HCT116 (cell line): ENCODE measurements at regions not wholly inside any gene's neighbourhood (a gene's known extent, or its start where the extent isn't known, plus 50 kb on each side); places are given as distances from the start of the nearest gene placed in this dataset.

ENCODE experiments used
- ATAC-seq: fragments of 200-7000 bp; cut with Tn5 transposase; 2 replicates; pipeline ENCODE4 v1.9.1; 2020; ENCODE audit warnings: mild to moderate bottlenecking, moderate library complexity
- BruUV-seq: library from RNA; stranded (reverse); fragments of 400-500 nt; replicated peaks from 2 replicates; lab custom pipeline; 2021; lab: Mats Ljungman, UMichigan
- CTCF ChIA-PET: fragments of 300-600 bp; sonication (Branson Sonifier 250); formaldehyde crosslinking; loops from one replicate; lab custom pipeline; 2021; ENCODE audit warnings: antibody characterized with exemption; lab: Charles Lee
- POLR2A ChIA-PET: fragments of 300-600, 350-600 bp; sonication (Branson Sonifier 250); formaldehyde crosslinking; loops from one replicate; lab custom pipeline; 2021; ENCODE audit warnings: antibody characterized with exemption; lab: Charles Lee
- RAD21 ChIA-PET, 2 experiments: fragments of 300-600 bp; sonication (Branson Sonifier 250); formaldehyde crosslinking; loops; one replicate each; lab custom pipeline; 2023; ENCODE audit warnings: low total read pairs in 2 of 2; ENCODE audit not compliant: uncharacterized antibody in 2 of 2, unreplicated experiment in 2 of 2, low non-redundant PET in 1 of 2; lab: Charles Lee
- DNase-seq: peaks from one replicate; pipeline ENCODE4 v3.0.0-alpha.2; 2010; ENCODE audit warnings: low read depth, low spot score
- H2AFZ ChIP-seq: fragments of 200-600 bp; shearing (Covaris generic), sonication (generic); 2 replicates; pipeline ENCODE4 v1.6.1; 2017; ENCODE audit warnings: low read depth, mixed run types, mixed read lengths, antibody characterized with exemption, low read length; ENCODE audit not compliant: poor library complexity, severe bottlenecking
- H3K27ac ChIP-seq: 2 replicates; pipeline ENCODE4 v1.5.1; 2012; ENCODE audit warnings: low read depth, low read length
- H3K27me3 ChIP-seq: fragments of 200-600 bp; sonication (generic); 2 replicates; pipeline ENCODE4 v1.6.1; 2016; ENCODE audit warnings: mixed run types, low read length, mixed read lengths; ENCODE audit not compliant: insufficient read depth
- H3K36me3 ChIP-seq, 2 experiments: fragments of 200-500 bp in 1 of 2; fragments of 200-600 bp in 1 of 2; sonication (Bioruptor generic) in 1 of 2; sonication (generic) in 1 of 2; 2 replicates each; pipeline versions ENCODE4 v1.5.1 to v1.6.1; 2014 to 2016; ENCODE audit warnings: low read length in 2 of 2, inconsistent platforms in 1 of 2, mixed read lengths in 1 of 2, mixed run types in 1 of 2; ENCODE audit not compliant: insufficient read depth in 2 of 2, control insufficient read depth in 1 of 2
- H3K4me1 ChIP-seq, 2 experiments: fragments of 200-600 bp in 1 of 2; sonication (generic) in 1 of 2; 2 replicates each; pipeline versions ENCODE4 v1.5.1 to v1.6.1; 2012 to 2017; ENCODE audit warnings: low read length in 2 of 2, inconsistent platforms in 1 of 2, mild to moderate bottlenecking in 1 of 2, mixed read lengths in 1 of 2, mixed run types in 1 of 2, moderate library complexity in 1 of 2; ENCODE audit not compliant: insufficient read depth in 2 of 2, control insufficient read depth in 1 of 2
- H3K4me2 ChIP-seq: fragments of 200-600 bp; sonication (generic); 2 replicates; pipeline ENCODE4 v1.6.1; 2017; ENCODE audit warnings: mixed run types, low read length, mixed read lengths
- H3K4me3 ChIP-seq, 2 experiments: fragments of 200-600 bp in 1 of 2; sonication (generic) in 1 of 2; replicated peaks in 1 of 2; 2 replicates each; pipeline ENCODE4 v1.5.1; 2011 to 2016; ENCODE audit warnings: low read length in 2 of 2, control low read depth in 1 of 2, low read depth in 1 of 2, mild to moderate bottlenecking in 1 of 2, mixed read lengths in 1 of 2, mixed run types in 1 of 2
- H3K79me2 ChIP-seq: fragments of 200-600 bp; sonication (generic); 2 replicates; pipeline ENCODE4 v1.6.1; 2017; ENCODE audit warnings: mild to moderate bottlenecking, mixed run types, low read length, moderate library complexity, mixed read lengths; ENCODE audit not compliant: insufficient read depth
- H3K9ac ChIP-seq: fragments of 200-600 bp; sonication (generic); 2 replicates; pipeline ENCODE4 v1.6.1; 2016; ENCODE audit warnings: low read length, mixed read lengths
- H3K9me2 ChIP-seq: fragments of 200-600 bp; sonication (generic), shearing (Covaris generic); 2 replicates; pipeline ENCODE4 v1.6.1; 2017; ENCODE audit warnings: mixed run types, mild to moderate bottlenecking, moderate library complexity; ENCODE audit not compliant: insufficient read depth
- H3K9me3 ChIP-seq, 2 experiments: fragments of 200-500 bp in 1 of 2; fragments of 200-600 bp in 1 of 2; sonication (Bioruptor generic) in 1 of 2; sonication (generic) in 1 of 2; 2 replicates each; pipeline ENCODE4 v1.6.1; 2014 to 2017; ENCODE audit warnings: low read length in 2 of 2, mixed read lengths in 2 of 2, inconsistent platforms in 1 of 2, low read depth in 1 of 2, mild to moderate bottlenecking in 1 of 2, mixed run types in 1 of 2, moderate library complexity in 1 of 2; ENCODE audit not compliant: control insufficient read depth in 1 of 2, insufficient read depth in 1 of 2
- H4K20me1 ChIP-seq: fragments of 200-600 bp; sonication (generic), shearing (Covaris generic); 2 replicates; pipeline ENCODE4 v1.6.1; 2017; ENCODE audit warnings: mixed run types, mild to moderate bottlenecking, moderate library complexity; ENCODE audit not compliant: insufficient read depth
- CBX3 ChIP-seq: IDR thresholded peaks from 2 replicates; pipeline ENCODE4 v1.6.1; 2012; ENCODE audit warnings: low read depth
- ELF1 ChIP-seq: IDR thresholded peaks from 2 replicates; pipeline ENCODE4 v1.6.1; 2012; ENCODE audit warnings: low read depth, borderline replicate concordance
- EZH2phosphoT487 ChIP-seq: fragments of 200-600 bp; IDR thresholded peaks from 2 replicates; pipeline ENCODE4 v1.6.1; 2018; ENCODE audit warnings: antibody characterized with exemption, borderline replicate concordance
- FOSL1 ChIP-seq: IDR thresholded peaks from 2 replicates; pipeline ENCODE4 v1.6.1; 2012; ENCODE audit warnings: low read depth
- JUND ChIP-seq: IDR thresholded peaks from 2 replicates; pipeline ENCODE4 v1.6.1; 2012
- POLR2AphosphoS5 ChIP-seq: IDR thresholded peaks from 2 replicates; pipeline ENCODE4 v1.6.1; 2011; ENCODE audit warnings: mild to moderate bottlenecking, low read depth, low read length, moderate library complexity
- RAD21 ChIP-seq: IDR thresholded peaks from 2 replicates; pipeline ENCODE4 v1.6.1; 2012; ENCODE audit warnings: low read depth, mild to moderate bottlenecking
- REST ChIP-seq: IDR thresholded peaks from 2 replicates; pipeline ENCODE4 v1.6.1; 2012; ENCODE audit warnings: low read depth
- SP1 ChIP-seq: IDR thresholded peaks from 2 replicates; pipeline ENCODE4 v1.6.1; 2012; ENCODE audit warnings: low read depth
- TCF7L2 ChIP-seq: IDR thresholded peaks from 2 replicates; pipeline ENCODE4 v1.7.0; 2011; ENCODE audit warnings: borderline replicate concordance, inconsistent platforms; ENCODE audit not compliant: insufficient read depth, insufficient read length; ENCODE audit errors: extremely low read depth
- YY1 ChIP-seq: IDR thresholded peaks from 2 replicates; pipeline ENCODE4 v1.6.1; 2011; ENCODE audit warnings: low read length, low read depth, moderate library complexity, mild to moderate bottlenecking; ENCODE audit not compliant: insufficient replicate concordance; ENCODE audit errors: extremely low read depth
- ZBTB33 ChIP-seq: IDR thresholded peaks from 2 replicates; pipeline ENCODE4 v1.6.1; 2011; ENCODE audit warnings: mild to moderate bottlenecking, low read length, moderate library complexity; ENCODE audit not compliant: insufficient replicate concordance; ENCODE audit errors: extremely low read depth
- ZFX ChIP-seq: fragments of 450-650 bp; IDR thresholded peaks from 2 replicates; pipeline ENCODE4 v1.6.1; 2017
- intact Hi-C: fragments of 100-400 bp; cut with micrococcal nuclease; formaldehyde crosslinking; loops from 2 replicates; pipeline ENCODE4 v1.10.0; 2022

- TF ChIP-seq JUND (no peak), CBX3 (no peak), ELF1 (no peak), RAD21 (no peak)
Measured at GRCh38 chr3:181578743-181579142, 133.0 kb upstream of the SOX2 start (continued).

GRCh38 chr3:181572432-181572831, 139.3 kb upstream of the SOX2 start:
- H3K27ac ChIP-seq, result no peak overlapping the region
- no peaks in the 10 kb centered on the region for H3K4me1 ChIP-seq
- no peak for DNase-seq
- POLR2A ChIA-PET, result no interaction called here
- intact Hi-C loops, result no loop called here
- H3K9me3 ChIP-seq, result no peaks in the 10 kb centered on the region
- H3K36me3 ChIP-seq, result no peaks in the 10 kb centered on the region
- RAD21 ChIA-PET, result no interaction called here
- ATAC-seq, result no peak
- no peak overlapping the region for H3K9ac ChIP-seq
- BruUV-seq, result no TSS peak
- no peaks in the 10 kb centered on the region for H3K9me2 ChIP-seq
- no peaks in the 10 kb centered on the region for H3K79me2 ChIP-seq
- H2AFZ ChIP-seq, result no peak overlapping the region
- peaks cover 45% of the 10 kb centered on the region for H3K27me3 ChIP-seq
- H3K4me2 ChIP-seq, result no peak overlapping the region
- no peak overlapping the region for H3K4me3 ChIP-seq
- no peaks in the 10 kb centered on the region; the same call in 1 of the 2 replicates for H4K20me1 ChIP-seq
- TF ChIP-seq FOSL1 (no peak), POLR2AphosphoS5 (no peak), REST (no peak), TCF7L2 (no peak), EZH2phosphoT487 (no peak), SP1 (no peak), RAD21 (no peak), ZBTB33 (no peak), YY1 (no peak), ZFX (no peak)
- TF ChIP-seq, all 23 proteins: peak for 0
- CTCF ChIA-PET, result no interaction called here
